Nephron (organoid): ENCODE measurements at regions not wholly inside any gene's neighbourhood (a gene's known extent, or its start where the extent isn't known, plus 50 kb on each side); places are given as distances from the start of the nearest gene placed in this dataset.
"Not testable (repeated sequence)": the region's sequence is repeated elsewhere in the genome, so short reads cannot be mapped to it uniquely, and the experiment has no call there.

Experiments used
- H3K27ac Mint-ChIP-seq, 3 experiments: 2 replicates each; pipeline ENCODE4 v1.8.0; 2020; ENCODE audit warnings: mixed read lengths in 3 of 3, mild to moderate bottlenecking in 2 of 3, moderate library complexity in 1 of 3
- H3K27me3 Mint-ChIP-seq: 2 replicates; pipeline ENCODE4 v1.8.0; 2021; ENCODE audit warnings: low read depth, mild to moderate bottlenecking, moderate library complexity, mixed read lengths
- H3K36me3 Mint-ChIP-seq: 2 replicates; pipeline ENCODE4 v1.8.0; 2020; ENCODE audit warnings: low read depth, mixed read lengths
- H3K4me1 Mint-ChIP-seq: 2 replicates; pipeline ENCODE4 v1.8.0; 2020; ENCODE audit warnings: mixed read lengths
- H3K4me3 Mint-ChIP-seq, 3 experiments: 2 replicates each; pipeline ENCODE4 v1.8.0; 2020; ENCODE audit warnings: mild to moderate bottlenecking in 3 of 3, mixed read lengths in 3 of 3, moderate library complexity in 2 of 3
- H3K9me3 Mint-ChIP-seq: 2 replicates; pipeline ENCODE4 v1.8.0; 2020; ENCODE audit warnings: mixed read lengths
- TF ChIP-seq, protein P1 (sequence below), 3 experiments: fragments of 200-600 bp; sonication (generic); IDR thresholded peaks; one replicate each; pipeline ENCODE4 v1.5.0; 2021; ENCODE audit warnings: antibody characterized with exemption in 3 of 3; ENCODE audit not compliant: unreplicated experiment in 3 of 3

DNA sequence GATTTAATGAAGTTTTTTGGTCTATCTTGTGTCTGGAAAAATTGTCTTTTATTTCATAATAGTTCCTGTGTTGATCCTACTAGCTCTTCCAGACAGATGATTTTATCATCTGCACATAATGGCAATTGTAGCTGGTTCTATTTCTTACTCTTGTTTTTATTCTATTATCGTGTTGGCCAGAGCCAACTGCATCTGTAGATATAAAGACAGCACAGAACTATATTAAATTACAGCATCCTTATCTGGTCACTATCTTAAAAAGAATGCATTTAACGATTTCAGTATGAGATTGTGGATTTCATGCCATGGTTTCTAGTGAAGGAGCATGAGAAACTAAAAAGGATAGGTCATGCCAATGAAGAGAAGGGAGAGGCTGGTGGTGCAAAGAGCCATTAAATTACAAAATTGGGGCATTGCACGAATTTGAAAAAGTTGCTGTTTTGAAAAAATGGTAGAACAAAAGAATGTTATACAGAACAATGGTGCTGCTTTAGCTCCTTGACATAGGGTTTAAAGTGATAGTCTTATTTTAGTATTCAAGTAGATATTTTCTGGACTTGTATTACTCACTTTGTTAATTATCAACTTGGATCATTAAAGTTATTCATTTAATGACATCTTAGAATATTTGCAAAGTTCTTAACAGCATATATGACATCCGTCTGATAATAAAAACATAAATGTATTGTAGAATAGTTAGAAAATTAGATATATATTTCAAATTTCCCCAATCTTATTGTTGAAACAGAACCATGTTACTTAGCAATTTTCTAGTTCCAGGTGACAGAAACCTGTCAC lies 1250.3 kb downstream of the REEP3 start:
- H3K36me3 Mint-ChIP-seq: no peaks in the 10 kb centered on the region
- H3K27me3 Mint-ChIP-seq: no peaks in the 10 kb centered on the region
- no peak overlapping the region for H3K27ac Mint-ChIP-seq
- H3K4me3 Mint-ChIP-seq: no peak overlapping the region
- no peaks in the 10 kb centered on the region for H3K4me1 Mint-ChIP-seq
- no peaks in the 10 kb centered on the region for H3K9me3 Mint-ChIP-seq
- TF ChIP-seq, protein P1, sequence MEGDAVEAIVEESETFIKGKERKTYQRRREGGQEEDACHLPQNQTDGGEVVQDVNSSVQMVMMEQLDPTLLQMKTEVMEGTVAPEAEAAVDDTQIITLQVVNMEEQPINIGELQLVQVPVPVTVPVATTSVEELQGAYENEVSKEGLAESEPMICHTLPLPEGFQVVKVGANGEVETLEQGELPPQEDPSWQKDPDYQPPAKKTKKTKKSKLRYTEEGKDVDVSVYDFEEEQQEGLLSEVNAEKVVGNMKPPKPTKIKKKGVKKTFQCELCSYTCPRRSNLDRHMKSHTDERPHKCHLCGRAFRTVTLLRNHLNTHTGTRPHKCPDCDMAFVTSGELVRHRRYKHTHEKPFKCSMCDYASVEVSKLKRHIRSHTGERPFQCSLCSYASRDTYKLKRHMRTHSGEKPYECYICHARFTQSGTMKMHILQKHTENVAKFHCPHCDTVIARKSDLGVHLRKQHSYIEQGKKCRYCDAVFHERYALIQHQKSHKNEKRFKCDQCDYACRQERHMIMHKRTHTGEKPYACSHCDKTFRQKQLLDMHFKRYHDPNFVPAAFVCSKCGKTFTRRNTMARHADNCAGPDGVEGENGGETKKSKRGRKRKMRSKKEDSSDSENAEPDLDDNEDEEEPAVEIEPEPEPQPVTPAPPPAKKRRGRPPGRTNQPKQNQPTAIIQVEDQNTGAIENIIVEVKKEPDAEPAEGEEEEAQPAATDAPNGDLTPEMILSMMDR (IDR thresholded peaks at IDR 0.05; ENCODE audit: unreplicated experiment in 3 of 3): no peak

DNA sequence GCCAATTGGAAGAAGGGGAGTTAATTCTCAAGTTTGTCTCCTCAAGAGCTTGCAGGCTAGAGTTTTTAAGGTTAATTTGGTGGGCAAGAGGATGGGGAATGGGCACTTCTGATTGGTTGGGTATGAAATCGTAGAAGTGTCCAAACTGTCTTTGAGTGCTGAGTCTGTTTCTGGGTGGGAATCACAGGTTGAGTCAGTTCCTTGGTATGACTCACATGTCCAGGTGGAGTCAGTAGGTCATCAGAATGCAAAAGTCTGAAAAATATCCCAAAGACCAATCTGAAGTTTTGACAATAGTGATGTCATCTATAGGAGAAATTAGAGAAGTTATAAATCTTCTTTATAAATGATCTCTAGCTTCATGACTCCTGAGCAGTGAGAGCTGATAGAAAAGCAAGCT lies 1252.2 kb downstream of the REEP3 start:
- H3K4me3 Mint-ChIP-seq: no peak overlapping the region
- TF ChIP-seq, protein P1 (IDR thresholded peaks at IDR 0.05; ENCODE audit: unreplicated experiment in 3 of 3): no peak
- no peaks in the 10 kb centered on the region for H3K27me3 Mint-ChIP-seq
- H3K4me1 Mint-ChIP-seq: no peaks in the 10 kb centered on the region
- no peaks in the 10 kb centered on the region for H3K9me3 Mint-ChIP-seq
- H3K36me3 Mint-ChIP-seq: no peaks in the 10 kb centered on the region
- no peak overlapping the region for H3K27ac Mint-ChIP-seq

DNA sequence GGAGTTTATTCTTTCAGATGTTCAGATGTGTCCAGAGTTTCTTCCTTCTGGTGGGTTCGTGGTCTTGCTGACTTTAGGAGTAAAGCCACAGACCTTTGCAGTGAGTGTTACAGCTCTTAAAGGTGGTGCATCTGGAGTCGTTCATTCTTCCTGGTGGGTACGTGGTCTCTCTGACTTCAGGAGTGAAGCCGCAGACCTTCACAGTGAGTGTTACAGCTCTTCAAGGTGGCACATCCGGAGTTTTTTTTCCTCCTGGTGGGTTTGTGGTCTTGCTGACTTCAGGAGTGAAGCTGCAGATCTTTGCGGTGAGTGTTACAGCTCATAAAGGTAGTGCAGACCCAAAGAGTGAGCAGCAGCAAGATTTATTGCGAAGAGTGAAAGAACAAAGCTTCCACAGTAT lies 1263.2 kb downstream of the REEP3 start:
- not testable (repeated sequence) for H3K27me3 Mint-ChIP-seq, H3K9me3 Mint-ChIP-seq, H3K27ac Mint-ChIP-seq, H3K36me3 Mint-ChIP-seq, H3K4me1 Mint-ChIP-seq, H3K4me3 Mint-ChIP-seq

DNA sequence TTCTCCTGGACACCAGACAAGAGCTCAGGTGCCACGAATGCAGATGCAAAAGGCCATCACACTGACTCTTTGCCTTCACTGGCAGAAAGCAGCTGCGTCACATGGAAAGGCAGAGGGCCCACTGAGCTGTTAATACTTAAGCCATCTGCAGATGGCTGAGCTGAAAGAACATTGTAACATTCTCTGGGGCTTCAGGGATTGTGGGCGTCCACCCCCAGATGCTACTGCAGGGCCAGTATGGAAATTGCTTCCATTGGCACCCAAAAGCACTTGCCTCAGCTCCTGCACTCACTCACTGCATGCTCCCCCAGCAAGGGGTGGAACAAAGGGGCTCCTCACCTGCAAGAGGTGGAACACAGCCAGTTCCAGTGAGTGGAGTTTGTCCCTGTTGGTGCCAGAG lies 1264.6 kb downstream of the REEP3 start:
- TF ChIP-seq, protein P1 (IDR thresholded peaks at IDR 0.05; ENCODE audit: unreplicated experiment in 3 of 3): no peak

DNA sequence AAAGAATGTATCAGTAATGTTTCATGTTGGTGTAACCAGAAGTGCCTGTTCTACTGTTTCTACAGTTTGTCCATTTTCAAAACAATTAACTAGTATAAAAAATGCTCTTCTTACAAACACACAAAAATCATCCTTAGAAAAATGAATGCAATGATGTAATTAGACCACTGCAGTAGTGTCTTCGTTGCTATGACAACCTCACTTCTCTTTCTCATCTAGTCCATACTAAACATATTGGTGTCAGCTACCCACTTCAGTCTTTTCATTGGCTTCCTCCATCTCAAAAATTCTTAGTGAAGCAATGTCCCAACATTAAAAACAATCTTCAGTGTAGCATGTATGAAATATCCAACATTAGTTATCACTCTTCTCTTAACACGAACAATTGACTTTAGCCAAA lies 1265.8 kb downstream of the REEP3 start:
- H3K36me3 Mint-ChIP-seq: no peaks in the 10 kb centered on the region
- TF ChIP-seq, protein P1 (IDR thresholded peaks at IDR 0.05; ENCODE audit: unreplicated experiment in 3 of 3): no peak
- H3K27me3 Mint-ChIP-seq: no peaks in the 10 kb centered on the region
- no peaks in the 10 kb centered on the region for H3K9me3 Mint-ChIP-seq
- no peak overlapping the region for H3K27ac Mint-ChIP-seq
- no peaks in the 10 kb centered on the region for H3K4me1 Mint-ChIP-seq
- no peak overlapping the region for H3K4me3 Mint-ChIP-seq

More for the DNA sequence above, 1264.6 kb downstream of the REEP3 start:
- peaks cover 2% of the 10 kb centered on the region for H3K9me3 Mint-ChIP-seq
- no peaks in the 10 kb centered on the region for H3K27me3 Mint-ChIP-seq
- peak overlapping the region; percentile 55 to 87 (median 59) for H3K27ac Mint-ChIP-seq
- no peak overlapping the region for H3K4me3 Mint-ChIP-seq
- no peaks in the 10 kb centered on the region for H3K36me3 Mint-ChIP-seq
- H3K4me1 Mint-ChIP-seq: no peaks in the 10 kb centered on the region

DNA sequence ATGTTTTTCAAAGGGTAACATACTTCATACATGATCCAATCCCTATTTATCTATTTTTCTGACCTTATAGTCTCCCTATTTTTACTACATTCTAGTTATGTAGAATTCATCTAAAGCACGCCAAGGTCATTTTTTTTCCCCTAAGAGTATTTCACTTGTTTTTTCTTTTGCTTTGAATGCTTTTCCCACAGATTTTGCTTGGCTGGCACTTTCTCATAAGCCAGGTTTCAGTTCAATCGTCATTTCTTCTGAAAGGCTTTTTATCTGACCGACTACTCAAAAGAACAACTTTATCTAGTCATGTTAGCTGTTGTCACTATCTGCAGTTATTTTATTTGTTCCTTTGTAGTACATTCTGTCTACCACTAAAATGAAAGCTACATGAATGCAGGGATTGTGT lies 1274.6 kb downstream of the REEP3 start:
- peaks cover 3% of the 10 kb centered on the region for H3K27me3 Mint-ChIP-seq
- H3K36me3 Mint-ChIP-seq: no peaks in the 10 kb centered on the region
- H3K4me1 Mint-ChIP-seq: no peaks in the 10 kb centered on the region
- TF ChIP-seq, protein P1 (IDR thresholded peaks at IDR 0.05; ENCODE audit: unreplicated experiment in 3 of 3): no peak
- H3K4me3 Mint-ChIP-seq: no peak overlapping the region
- H3K27ac Mint-ChIP-seq: no peak overlapping the region
- no peaks in the 10 kb centered on the region for H3K9me3 Mint-ChIP-seq
